Muscle layer of duodenum (tissue), 2 donors: ENCODE measurements at regions not wholly inside any gene's neighbourhood (a gene's known extent, or its start where the extent isn't known, plus 50 kb on each side); places are given as distances from the start of the nearest gene placed in this dataset.

Source experiments
- H3K27ac ChIP-seq: one replicate; pipeline ENCODE4 v1.7.0; 2013; ENCODE audit warnings: mild to moderate bottlenecking, low read length
- H3K27me3 ChIP-seq: one replicate; pipeline ENCODE4 v1.7.0; 2013; ENCODE audit warnings: low read depth, mild to moderate bottlenecking, control low read depth, low read length
- H3K36me3 ChIP-seq, 2 donors: one replicate each; pipeline ENCODE4 v1.7.0; 2013; ENCODE audit warnings: low read length in 2 of 2, control low read depth in 1 of 2, mild to moderate bottlenecking in 1 of 2; ENCODE audit not compliant: insufficient read depth in 2 of 2, control insufficient read depth in 1 of 2
- H3K4me1 ChIP-seq, 2 donors: one replicate each; pipeline ENCODE4 v1.7.0; 2013; ENCODE audit warnings: low read length in 2 of 2, mild to moderate bottlenecking in 2 of 2, control low read depth in 1 of 2, moderate library complexity in 1 of 2; ENCODE audit not compliant: insufficient read depth in 2 of 2, control insufficient read depth in 1 of 2
- H3K4me3 ChIP-seq, 2 donors: one replicate each; pipeline ENCODE4 v1.7.0; 2013; ENCODE audit warnings: low read length in 2 of 2, low read depth in 1 of 2, mild to moderate bottlenecking in 1 of 2
- H3K9me3 ChIP-seq, 2 donors: one replicate each; pipeline ENCODE4 v1.7.0; 2013; ENCODE audit warnings: low read length in 2 of 2, control low read depth in 1 of 2, mild to moderate bottlenecking in 1 of 2; ENCODE audit not compliant: control insufficient read depth in 1 of 2
- donor health status: healthy.

DNA sequence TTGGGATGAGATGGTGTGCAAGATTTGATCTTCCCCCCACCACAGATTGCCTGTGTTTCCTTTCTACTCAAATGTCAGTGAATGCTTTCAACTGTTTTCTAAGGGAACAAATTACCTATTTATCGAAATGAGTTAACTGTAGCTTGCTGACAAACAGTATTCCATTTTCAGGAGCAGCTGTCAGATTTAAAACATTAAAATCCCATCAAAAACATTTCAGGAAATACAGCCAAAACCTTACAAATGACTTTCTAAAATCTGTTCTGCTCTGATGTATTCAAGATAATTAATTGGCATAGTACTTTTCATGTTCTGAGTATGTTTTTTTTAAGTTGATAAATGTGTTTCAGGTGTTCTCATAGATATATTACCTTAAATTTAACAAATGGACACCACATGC lies 158.0 kb upstream of the DMRTA1 start:
- H3K27ac ChIP-seq, result no peak overlapping the region
- no peak overlapping the region for H3K4me3 ChIP-seq
- no peaks in the 10 kb centered on the region for H3K4me1 ChIP-seq

GRCh38 chr9:22307013-22307711 lies 139.5 kb upstream of the DMRTA1 start:
- Histone ChIP-seq H3K4me3 (no peak overlapping the region), H3K36me3 (no peaks in the 10 kb centered on the region), H3K4me1 (no peaks in the 10 kb centered on the region), H3K27ac (no peak overlapping the region), H3K27me3 (no peaks in the 10 kb centered on the region), H3K9me3 (no peaks in the 10 kb centered on the region)

More for the DNA sequence above, 158.0 kb upstream of the DMRTA1 start:
- Histone ChIP-seq H3K27me3 (no peaks in the 10 kb centered on the region), H3K9me3 (no peaks in the 10 kb centered on the region), H3K36me3 (no peaks in the 10 kb centered on the region)

- H3K27me3 ChIP-seq, result no peaks in the 10 kb centered on the region
- no peak overlapping the region for H3K27ac ChIP-seq
- no peak overlapping the region for H3K4me3 ChIP-seq
- no peaks in the 10 kb centered on the region for H3K4me1 ChIP-seq
- H3K36me3 ChIP-seq, result no peaks in the 10 kb centered on the region
- H3K9me3 ChIP-seq, result no peaks in the 10 kb centered on the region
Observed at GRCh38 chr9:22308177-22308576, 138.4 kb upstream of the DMRTA1 start.

DNA sequence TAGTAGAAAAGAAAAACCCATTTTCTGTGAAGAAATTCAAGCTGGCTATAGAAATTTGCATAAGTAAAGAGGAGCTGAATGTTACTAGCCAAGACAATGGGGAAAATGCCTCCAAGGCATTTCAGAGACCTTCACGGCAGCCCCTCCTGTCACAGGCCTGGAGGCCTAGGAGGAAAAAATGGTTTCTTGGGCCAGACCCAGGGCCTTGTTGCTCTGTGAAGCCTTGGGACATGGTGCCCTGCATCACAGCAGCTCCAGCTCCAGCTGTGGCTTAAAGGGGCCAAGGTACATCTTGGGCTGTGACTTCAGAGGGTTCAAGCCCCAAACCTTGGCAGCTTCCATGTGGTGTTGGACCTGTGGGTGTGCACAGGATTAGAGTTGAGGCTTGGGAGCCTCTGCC lies 130.0 kb upstream of the DMRTA1 start:
- peaks cover 0 to 5% of the 10 kb centered on the region in 2 donors for H3K9me3 ChIP-seq
- no peaks in the 10 kb centered on the region for H3K4me1 ChIP-seq
- H3K36me3 ChIP-seq, result no peaks in the 10 kb centered on the region
- no peak overlapping the region for H3K4me3 ChIP-seq
- no peaks in the 10 kb centered on the region for H3K27me3 ChIP-seq
- no peak overlapping the region for H3K27ac ChIP-seq

- Histone ChIP-seq H3K27ac (no peak overlapping the region), H3K4me3 (no peak overlapping the region), H3K9me3 (no peaks in the 10 kb centered on the region), H3K36me3 (no peaks in the 10 kb centered on the region), H3K27me3 (no peaks in the 10 kb centered on the region), H3K4me1 (no peaks in the 10 kb centered on the region)
Observed at GRCh38 chr9:22331533-22331932, 115.1 kb upstream of the DMRTA1 start.

- no peaks in the 10 kb centered on the region for H3K27me3 ChIP-seq
- H3K4me1 ChIP-seq, result no peaks in the 10 kb centered on the region
- H3K9me3 ChIP-seq, result no peaks in the 10 kb centered on the region
- H3K27ac ChIP-seq, result no peak overlapping the region
- no peaks in the 10 kb centered on the region for H3K36me3 ChIP-seq
- H3K4me3 ChIP-seq, result no peak overlapping the region
Observed at GRCh38 chr9:22332202-22332601, 114.4 kb upstream of the DMRTA1 start.

- Histone ChIP-seq H3K27me3 (no peaks in the 10 kb centered on the region), H3K4me1 (peaks cover 0 to 2% of the 10 kb centered on the region in 2 donors), H3K4me3 (no peak overlapping the region), H3K9me3 (no peaks in the 10 kb centered on the region), H3K27ac (no peak overlapping the region), H3K36me3 (no peaks in the 10 kb centered on the region)
Observed at GRCh38 chr9:22337261-22337660, 109.4 kb upstream of the DMRTA1 start.

GRCh38 chr9:22342491-22343217 lies 104.0 kb upstream of the DMRTA1 start:
- no peak overlapping the region for H3K27ac ChIP-seq
- no peaks in the 10 kb centered on the region for H3K9me3 ChIP-seq
- H3K36me3 ChIP-seq, result no peaks in the 10 kb centered on the region
- H3K4me1 ChIP-seq, result peaks cover 0 to 9% of the 10 kb centered on the region in 2 donors
- H3K27me3 ChIP-seq, result no peaks in the 10 kb centered on the region
- no peak overlapping the region for H3K4me3 ChIP-seq

GRCh38 chr9:22343218-22343611 lies 103.4 kb upstream of the DMRTA1 start:
- Histone ChIP-seq H3K9me3 (no peaks in the 10 kb centered on the region), H3K4me1 (peaks cover 0 to 9% of the 10 kb centered on the region in 2 donors), H3K27ac (no peak overlapping the region), H3K4me3 (no peak overlapping the region), H3K36me3 (no peaks in the 10 kb centered on the region), H3K27me3 (no peaks in the 10 kb centered on the region)

DNA sequence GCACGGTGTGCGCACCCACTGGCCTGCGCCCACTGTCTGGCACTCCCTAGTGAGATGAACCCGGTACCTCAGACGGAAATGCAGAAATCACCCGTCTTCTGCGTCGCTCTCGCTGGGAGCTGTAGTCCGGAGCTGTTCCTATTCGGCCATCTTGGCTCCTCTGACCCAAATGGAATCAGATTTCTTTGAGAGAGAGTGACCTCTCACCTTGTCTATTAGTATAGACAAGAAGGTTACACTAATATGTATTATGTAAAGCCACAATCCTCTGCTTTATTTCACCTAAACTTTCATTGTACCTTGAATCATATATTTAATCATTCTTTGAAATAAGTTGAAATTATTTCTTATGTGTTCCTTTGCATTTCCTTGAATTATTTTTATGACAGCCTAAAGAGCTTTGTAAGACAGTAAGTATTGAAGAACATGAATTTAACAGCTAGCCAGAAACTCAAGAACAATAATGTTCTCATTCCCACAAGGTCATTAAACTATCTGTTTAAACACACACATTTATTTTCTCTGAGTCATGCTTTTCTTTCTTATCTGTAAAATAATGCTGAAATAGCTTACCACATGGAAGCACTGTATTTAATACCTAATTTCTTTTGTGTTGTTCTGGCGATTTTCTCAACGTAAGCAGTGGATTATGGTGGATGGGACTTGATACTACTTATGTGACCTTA lies 91.8 kb upstream of the DMRTA1 start:
- Histone ChIP-seq H3K4me1 (no peaks in the 10 kb centered on the region), H3K4me3 (no peak overlapping the region), H3K36me3 (no peaks in the 10 kb centered on the region), H3K27ac (no peak overlapping the region), H3K9me3 (no peaks in the 10 kb centered on the region), H3K27me3 (no peaks in the 10 kb centered on the region)

DNA sequence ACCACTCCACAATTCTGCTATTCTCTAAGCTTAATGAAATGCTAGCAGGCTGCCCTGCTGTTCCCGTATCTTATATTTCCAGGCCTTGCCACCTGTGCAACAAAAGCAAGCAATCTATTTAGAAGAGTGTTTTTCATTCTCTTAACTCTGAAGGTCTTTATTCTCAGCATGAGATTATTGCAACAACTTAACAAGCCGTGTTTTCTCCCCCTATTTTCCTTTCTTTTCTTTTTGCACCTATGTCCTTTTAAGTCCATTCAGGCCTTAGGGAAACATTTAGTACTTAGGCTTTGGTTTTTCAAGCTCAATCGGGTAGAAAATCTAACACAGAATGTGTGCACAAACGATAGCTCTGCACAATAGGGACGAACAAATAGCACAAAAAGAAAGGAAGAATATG lies 89.6 kb upstream of the DMRTA1 start:
- H3K27me3 ChIP-seq, result no peaks in the 10 kb centered on the region
- no peaks in the 10 kb centered on the region for H3K9me3 ChIP-seq
- no peak overlapping the region for H3K4me3 ChIP-seq

More for the DNA sequence above, 89.6 kb upstream of the DMRTA1 start:
- Histone ChIP-seq H3K4me1 (no peaks in the 10 kb centered on the region), H3K36me3 (no peaks in the 10 kb centered on the region), H3K27ac (no peak overlapping the region)
